OCI-LY7 (cell line): ENCODE measurements at regions not wholly inside any gene's neighbourhood (a gene's known extent, or its start where the extent isn't known, plus 50 kb on each side); places are given as distances from the start of the nearest gene placed in this dataset.

Experiments used
- CTCF ChIP-seq: fragments of 200-600 bp; sonication (generic); conservative IDR thresholded peaks from 2 replicates; pipeline ENCODE4 v1.5.1; 2014; ENCODE audit warnings: mild to moderate bottlenecking, antibody characterized with exemption, low read length, moderate library complexity, mixed read lengths
- EZH2phosphoT487 ChIP-seq: fragments of 200-600 bp; sonication (generic); IDR thresholded peaks from 2 replicates; pipeline ENCODE4 v1.6.1; 2018; ENCODE audit warnings: low read depth, borderline replicate concordance, mild to moderate bottlenecking, mixed run types, antibody characterized with exemption, low read length, moderate library complexity, mixed read lengths

- no peak for TF ChIP-seq CTCF
- no peak for TF ChIP-seq EZH2phosphoT487
Observed at GRCh38 chr3:15936312-15936711, 138.5 kb upstream of the ANKRD28 start.
